ENCODE measurements at regions not wholly inside any gene's neighbourhood (a gene's known extent, or its start where the extent isn't known, plus 50 kb on each side); places are given as distances from the start of the nearest gene placed in this dataset.
"Not testable (repeated sequence)": the region's sequence is repeated elsewhere in the genome, so short reads cannot be mapped to it uniquely, and the experiment has no call there.

DNA sequence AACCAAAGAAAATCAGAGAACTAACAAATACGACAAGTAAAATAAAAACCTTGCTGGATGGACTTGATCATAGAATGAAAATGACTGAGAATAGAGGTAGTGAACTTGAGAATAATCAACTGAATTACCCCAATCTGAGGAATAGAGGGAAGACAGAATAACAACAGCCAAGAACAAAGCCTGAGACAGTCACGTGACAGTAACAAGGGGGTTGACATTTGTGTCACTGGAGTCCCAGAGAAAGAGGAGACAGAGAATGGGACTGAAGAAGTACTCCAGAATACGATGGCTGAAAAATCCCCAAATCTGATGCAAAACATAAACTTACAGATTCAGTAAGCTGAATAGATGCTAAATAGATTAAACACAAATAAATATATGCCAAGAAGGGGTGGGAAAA, 248.5 kb upstream of the HDAC4 start:
- TF ChIP-seq POLR2A (IDR thresholded peaks at IDR 0.05): no peak
- TF ChIP-seq POLR2AphosphoS5 (IDR thresholded peaks at IDR 0.05): no peak
- TF ChIP-seq, protein P1, sequence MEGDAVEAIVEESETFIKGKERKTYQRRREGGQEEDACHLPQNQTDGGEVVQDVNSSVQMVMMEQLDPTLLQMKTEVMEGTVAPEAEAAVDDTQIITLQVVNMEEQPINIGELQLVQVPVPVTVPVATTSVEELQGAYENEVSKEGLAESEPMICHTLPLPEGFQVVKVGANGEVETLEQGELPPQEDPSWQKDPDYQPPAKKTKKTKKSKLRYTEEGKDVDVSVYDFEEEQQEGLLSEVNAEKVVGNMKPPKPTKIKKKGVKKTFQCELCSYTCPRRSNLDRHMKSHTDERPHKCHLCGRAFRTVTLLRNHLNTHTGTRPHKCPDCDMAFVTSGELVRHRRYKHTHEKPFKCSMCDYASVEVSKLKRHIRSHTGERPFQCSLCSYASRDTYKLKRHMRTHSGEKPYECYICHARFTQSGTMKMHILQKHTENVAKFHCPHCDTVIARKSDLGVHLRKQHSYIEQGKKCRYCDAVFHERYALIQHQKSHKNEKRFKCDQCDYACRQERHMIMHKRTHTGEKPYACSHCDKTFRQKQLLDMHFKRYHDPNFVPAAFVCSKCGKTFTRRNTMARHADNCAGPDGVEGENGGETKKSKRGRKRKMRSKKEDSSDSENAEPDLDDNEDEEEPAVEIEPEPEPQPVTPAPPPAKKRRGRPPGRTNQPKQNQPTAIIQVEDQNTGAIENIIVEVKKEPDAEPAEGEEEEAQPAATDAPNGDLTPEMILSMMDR (IDR thresholded peaks at IDR 0.05): no peak
- DNase-seq (ENCODE audit: low spot score): no peak
- no peaks in the 10 kb centered on the region for H3K27me3 ChIP-seq (replicated peaks; ENCODE audit: insufficient read depth)
- no peak overlapping the region for H3K4me3 ChIP-seq
- WGBS: 95% methylated on average over 3 of the region's 3 CpGs
- no peaks in the 10 kb centered on the region for H3K4me1 ChIP-seq (replicated peaks)
- intact Hi-C loops (cut with DNase I): no loop called here
- no peak overlapping the region for H3K27ac ChIP-seq
- no peaks in the 10 kb centered on the region for H3K9me3 ChIP-seq
- no peaks in the 10 kb centered on the region for H3K36me3 ChIP-seq

DNA sequence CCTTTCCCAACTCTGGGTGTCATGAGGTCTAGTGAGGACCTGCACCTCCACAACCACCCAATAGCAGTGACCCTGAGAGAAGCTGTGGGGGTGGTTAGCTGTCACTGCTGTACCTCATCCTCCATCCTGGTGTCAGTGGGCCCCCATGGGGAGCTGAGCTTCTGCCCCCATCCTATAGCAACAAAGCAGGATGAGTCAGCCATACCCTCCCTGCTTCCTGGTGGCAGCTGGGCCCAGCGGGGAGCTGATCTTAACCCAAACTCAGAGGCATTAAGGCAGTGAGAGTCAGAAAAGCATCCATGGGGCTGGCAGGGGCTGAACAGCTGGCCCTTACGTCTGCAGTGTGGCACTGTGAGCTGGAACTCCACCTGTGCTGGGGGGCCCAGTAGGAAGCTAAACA, 247.8 kb upstream of the HDAC4 start:
- no peak for DNase-seq (ENCODE audit: low spot score)
- Histone ChIP-seq H3K9me3 (no peaks in the 10 kb centered on the region), H3K4me1 (replicated peaks) (no peaks in the 10 kb centered on the region), H3K27me3 (replicated peaks; ENCODE audit: insufficient read depth) (no peaks in the 10 kb centered on the region), H3K27ac (no peak overlapping the region), H3K4me3 (no peak overlapping the region), H3K36me3 (no peaks in the 10 kb centered on the region)
- 92% methylated on average over 2 of the region's 2 CpGs for WGBS
- TF ChIP-seq, protein P1 (IDR thresholded peaks at IDR 0.05): no peak
- TF ChIP-seq POLR2AphosphoS5 (IDR thresholded peaks at IDR 0.05) (no peak), POLR2A (IDR thresholded peaks at IDR 0.05) (no peak)
- intact Hi-C loops (cut with DNase I): no loop called here

DNA sequence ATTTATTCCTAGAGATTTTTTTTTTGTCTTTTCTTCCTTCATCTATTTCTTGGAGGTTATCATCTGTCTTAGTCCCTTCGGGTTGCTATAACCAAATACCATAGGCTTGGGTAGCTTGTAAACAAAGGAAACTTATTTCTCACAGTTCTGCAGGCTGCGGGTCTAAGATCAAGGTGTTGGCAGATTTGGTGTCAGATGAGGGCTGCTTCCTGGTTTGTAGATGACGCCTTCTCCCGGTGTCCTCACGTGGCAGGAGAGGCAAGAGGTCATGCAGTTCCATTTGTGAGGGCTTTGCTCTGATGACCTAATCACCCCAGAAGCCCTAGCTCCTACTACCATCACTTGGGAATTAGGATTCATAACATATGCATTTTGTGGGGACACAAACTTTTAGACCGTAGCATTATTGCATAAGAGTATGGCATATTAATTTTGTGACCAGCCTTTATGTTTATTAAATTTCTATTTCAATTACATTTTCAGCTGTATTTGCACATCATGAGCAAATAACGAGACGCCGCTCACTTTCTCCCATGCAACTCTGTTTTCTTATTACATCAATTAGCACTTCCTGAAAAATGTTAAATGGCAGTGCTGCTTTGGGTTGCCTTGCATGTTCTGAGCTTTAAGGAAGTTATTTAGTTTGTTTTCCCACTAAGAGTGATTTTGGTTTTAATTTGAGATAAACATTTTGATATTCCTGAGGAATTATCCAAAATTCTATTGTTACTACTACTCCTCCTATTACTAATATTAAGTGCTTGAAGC, 246.4 kb upstream of the HDAC4 start:
- no peaks in the 10 kb centered on the region for H3K36me3 ChIP-seq
- intact Hi-C loops (cut with DNase I): no loop called here
- H3K27ac ChIP-seq: no peak overlapping the region
- TF ChIP-seq, protein P1 (IDR thresholded peaks at IDR 0.05): no peak
- H3K4me1 ChIP-seq (replicated peaks): no peaks in the 10 kb centered on the region
- DNase-seq (ENCODE audit: low spot score): no peak
- H3K4me3 ChIP-seq: no peak overlapping the region
- no peaks in the 10 kb centered on the region for H3K9me3 ChIP-seq
- WGBS: 67% methylated on average over 9 of the region's 9 CpGs
- no peaks in the 10 kb centered on the region for H3K27me3 ChIP-seq (replicated peaks; ENCODE audit: insufficient read depth)

DNA sequence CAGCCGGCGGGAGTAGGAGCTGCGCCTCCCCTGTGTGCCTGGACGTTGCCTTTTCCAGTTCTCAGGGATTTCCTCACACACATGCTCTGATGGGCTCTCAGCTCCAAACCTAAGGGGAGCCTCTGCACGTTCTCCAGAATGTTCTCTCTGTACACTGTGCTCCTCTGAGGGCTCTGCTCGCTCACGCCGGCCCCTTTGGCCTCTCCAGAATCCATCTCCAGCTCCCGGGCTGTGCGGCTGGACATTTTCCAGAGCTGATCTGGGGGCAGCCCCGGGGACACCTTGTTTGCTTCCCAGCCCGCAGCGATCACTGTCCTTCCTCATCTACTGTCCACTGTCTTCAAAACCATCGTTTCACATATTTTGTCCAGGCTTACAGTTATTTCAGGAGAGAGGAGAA, 245.4 kb upstream of the HDAC4 start:
- TF ChIP-seq, protein P1 (IDR thresholded peaks at IDR 0.05): no peak
- TF ChIP-seq POLR2A (IDR thresholded peaks at IDR 0.05): no peak
- no peak for TF ChIP-seq POLR2AphosphoS5 (IDR thresholded peaks at IDR 0.05)
- H3K4me3 ChIP-seq: no peak overlapping the region
- intact Hi-C loops (cut with DNase I): no loop called here
- no peak for DNase-seq (ENCODE audit: low spot score)
- H3K36me3 ChIP-seq: no peaks in the 10 kb centered on the region
- H3K9me3 ChIP-seq: no peaks in the 10 kb centered on the region
- no peaks in the 10 kb centered on the region for H3K4me1 ChIP-seq (replicated peaks)
- WGBS: 88% methylated on average over 14 of the region's 14 CpGs
- no peaks in the 10 kb centered on the region for H3K27me3 ChIP-seq (replicated peaks; ENCODE audit: insufficient read depth)
- H3K27ac ChIP-seq: no peak overlapping the region

DNA sequence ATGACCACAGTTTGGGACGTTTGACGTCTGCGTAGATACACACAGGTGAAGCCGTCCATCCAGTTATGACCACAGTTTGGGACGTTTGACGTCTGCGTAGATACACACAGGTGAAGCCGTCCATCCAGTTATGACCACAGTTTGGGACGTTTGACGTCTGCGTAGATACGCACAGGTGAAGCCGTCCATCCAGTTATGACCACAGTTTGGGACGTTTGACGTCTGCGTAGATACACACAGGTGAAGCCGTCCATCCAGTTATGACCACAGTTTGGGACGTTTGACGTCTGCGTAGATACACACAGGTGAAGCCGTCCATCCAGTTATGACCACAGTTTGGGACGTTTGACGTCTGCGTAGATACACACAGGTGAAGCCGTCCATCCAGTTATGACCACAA, 243.8 kb upstream of the HDAC4 start:
- H3K4me3 ChIP-seq; DNase-seq (ENCODE audit: low spot score); H3K36me3 ChIP-seq; H3K27ac ChIP-seq; H3K27me3 ChIP-seq (replicated peaks; ENCODE audit: insufficient read depth); H3K9me3 ChIP-seq; H3K4me1 ChIP-seq (replicated peaks); intact Hi-C loops (cut with DNase I): not testable (repeated sequence)
- 80% methylated on average over 1 of the region's 25 CpGs for WGBS
